GM19328 (cell line): ENCODE measurements at regions not wholly inside any gene's neighbourhood (a gene's known extent, or its start where the extent isn't known, plus 50 kb on each side); places are given as distances from the start of the nearest gene placed in this dataset.

Experiments used
- ATAC-seq: cut with Tn5 transposase; IDR thresholded peaks from one replicate; pipeline ENCODE4 v1.9.1; 2021; ENCODE audit warnings: mild to moderate bottlenecking, moderate library complexity; ENCODE audit not compliant: unreplicated experiment

DNA sequence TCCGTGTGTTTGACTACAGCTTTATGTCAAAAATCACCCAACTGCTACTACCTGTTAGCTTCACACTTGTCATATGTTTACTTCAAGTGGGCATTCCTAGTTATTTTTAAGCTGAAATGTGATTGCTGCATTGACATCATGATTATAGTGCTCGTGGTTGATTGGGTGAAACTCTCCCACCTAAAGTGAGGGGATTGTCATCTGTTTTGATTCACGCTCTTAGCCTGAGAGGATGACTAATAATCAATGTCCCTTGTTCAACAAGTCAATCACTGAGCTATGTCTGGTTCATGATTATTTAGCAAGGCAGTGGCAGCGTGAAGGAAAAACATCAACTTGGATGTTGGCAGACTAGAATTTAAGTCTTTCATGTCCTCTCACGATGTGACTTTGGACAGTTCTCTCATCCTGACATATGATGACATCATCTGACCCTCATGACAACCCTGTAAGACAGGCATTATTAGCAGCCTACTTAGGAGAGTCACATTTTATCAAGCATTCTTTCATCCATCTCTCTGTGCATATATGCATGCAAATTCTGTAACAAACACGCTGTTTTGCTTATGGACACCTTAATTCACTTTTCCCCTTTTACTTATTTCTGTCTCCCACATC lies 352.6 kb upstream of the ZMIZ1 start:
- no peak for ATAC-seq

DNA sequence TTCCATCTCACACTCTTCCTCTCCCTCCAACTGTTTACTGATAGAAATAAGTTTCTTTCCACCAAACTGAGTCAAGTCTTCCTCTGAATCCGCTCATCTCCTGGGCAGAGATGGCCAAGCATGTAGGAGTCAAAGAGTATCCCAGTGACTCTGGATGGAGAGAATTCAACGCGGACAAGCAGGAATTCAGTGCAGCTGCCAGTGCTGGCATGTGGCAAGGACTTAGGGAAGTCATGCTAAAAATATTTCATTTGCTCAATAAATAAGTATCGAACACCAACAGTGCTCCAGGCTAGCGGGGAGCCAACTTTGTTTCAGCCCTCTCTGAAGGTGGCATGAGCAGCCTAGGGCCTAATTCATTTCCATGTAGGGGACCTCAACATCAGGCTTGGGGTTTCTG lies 351.6 kb upstream of the ZMIZ1 start:
- no peak for ATAC-seq

DNA sequence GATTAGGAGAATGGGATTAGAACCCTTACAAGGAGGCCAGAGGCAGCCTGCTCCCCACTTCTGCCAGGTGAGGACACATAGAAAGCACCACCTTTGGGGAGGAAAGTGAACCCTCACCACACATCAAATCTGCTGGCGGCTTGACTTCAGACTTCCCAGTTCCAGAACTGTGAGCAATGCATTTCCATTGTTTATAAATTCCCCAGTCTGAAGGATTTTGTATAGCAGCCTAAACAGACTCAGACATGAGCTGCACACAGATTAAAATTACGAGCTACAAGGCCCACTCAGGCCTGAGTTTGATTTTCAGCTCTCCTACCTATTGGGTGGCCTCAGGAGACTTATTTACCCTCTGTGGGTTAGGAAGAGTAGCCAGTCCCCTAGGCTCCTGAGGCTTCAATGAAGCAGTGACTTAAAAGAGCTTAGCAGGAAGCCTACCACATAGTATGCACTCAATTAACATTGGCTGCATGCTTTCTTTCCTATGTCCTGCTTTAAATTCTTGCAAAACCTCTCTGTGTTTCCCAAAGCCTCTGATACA lies 350.7 kb upstream of the ZMIZ1 start:
- no peak for ATAC-seq

DNA sequence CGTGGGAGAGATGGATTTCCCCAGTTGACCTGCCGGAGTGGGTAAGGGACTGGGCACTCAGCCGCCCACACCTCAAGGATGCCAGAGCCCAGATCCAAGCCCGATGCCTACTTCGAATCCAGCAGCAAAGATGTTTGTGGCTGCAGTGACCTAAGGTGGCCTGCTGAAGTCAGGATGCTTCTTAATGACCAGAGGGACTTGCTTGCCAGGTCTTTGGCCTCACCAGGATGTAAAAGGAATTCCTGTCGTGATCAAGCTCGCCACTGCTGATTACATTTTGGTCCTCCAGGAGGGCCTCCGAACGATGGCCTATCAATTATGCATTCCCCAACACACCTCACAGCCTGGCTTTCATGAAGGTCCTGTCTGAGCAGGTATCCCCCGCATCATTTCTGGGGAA lies 349.5 kb upstream of the ZMIZ1 start:
- ATAC-seq: no peak

DNA sequence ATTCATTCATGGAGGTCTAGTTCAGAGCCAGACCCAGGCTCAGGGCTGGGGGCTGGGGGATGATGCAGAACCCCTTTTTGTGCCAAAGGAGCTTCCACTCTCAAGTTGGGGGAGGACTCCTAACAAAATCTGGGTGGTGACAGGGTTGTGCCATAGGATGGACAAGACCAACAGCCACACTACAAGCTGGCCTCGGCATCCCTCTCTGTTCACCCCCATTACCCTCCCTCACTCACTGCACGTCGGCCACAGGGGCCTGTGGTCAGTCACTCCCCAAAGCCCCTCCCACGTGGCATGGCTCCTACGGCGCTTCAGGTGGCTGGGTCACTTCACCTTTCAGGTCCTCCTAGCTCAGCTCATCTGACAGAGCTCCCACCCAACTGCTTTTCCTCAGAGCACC lies 348.7 kb upstream of the ZMIZ1 start:
- no peak for ATAC-seq

DNA sequence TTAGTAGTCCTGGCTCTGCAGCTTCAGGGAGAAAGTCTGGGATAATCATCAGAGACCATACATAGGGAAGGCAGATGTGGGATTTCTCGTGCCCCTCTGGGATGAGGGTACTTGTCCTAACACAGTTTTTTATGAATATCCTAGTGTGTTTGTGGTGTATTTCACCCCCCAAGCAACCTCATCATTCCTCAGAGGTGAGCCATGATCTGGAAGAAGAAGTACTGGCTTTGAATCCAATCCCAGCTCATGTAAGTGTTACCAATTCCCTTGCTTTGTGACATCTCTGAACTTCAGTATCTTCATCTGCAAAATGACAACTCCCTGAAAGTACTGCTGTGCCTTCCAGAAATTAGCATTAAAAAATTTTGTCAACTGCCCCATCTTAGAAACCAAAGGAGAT lies 347.5 kb upstream of the ZMIZ1 start:
- ATAC-seq: no peak

DNA sequence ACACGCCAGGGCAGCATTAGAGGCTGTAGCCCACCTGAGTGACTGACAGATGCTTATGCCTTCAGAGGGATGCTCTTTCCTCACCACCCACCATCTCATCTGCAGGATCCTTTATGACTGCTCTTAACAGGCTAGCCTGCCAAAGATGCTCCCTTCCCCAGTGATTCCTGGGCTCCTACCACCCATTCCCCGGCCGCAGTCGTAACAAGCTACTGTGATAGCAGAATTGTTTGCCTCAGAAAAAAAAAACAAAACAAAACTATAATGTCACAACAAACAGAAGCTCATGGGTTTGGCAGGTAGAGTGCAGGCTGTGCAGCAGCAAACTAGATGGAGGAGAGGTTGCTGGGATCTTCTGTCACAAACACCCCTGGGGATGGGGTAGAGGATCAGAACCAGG lies 343.9 kb upstream of the ZMIZ1 start:
- no peak for ATAC-seq

DNA sequence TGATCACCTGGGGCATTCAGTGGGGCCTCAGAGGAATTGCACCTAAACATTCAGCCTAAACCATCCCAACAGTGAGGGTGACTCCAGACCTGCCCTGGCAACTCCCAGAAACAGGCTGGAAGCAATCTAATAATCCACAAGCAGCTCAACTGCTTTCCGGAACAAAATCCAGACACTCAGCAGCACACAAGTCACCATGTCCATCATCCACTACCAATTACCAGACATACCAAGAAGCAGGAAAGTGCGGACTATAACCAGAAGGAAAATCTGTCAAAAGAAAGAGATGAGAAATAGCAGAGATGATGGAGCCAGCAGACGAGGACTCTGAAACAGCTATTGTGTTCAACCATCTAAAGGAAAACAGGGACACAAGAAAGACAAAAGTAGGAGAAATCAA lies 342.6 kb upstream of the ZMIZ1 start:
- ATAC-seq: no peak

DNA sequence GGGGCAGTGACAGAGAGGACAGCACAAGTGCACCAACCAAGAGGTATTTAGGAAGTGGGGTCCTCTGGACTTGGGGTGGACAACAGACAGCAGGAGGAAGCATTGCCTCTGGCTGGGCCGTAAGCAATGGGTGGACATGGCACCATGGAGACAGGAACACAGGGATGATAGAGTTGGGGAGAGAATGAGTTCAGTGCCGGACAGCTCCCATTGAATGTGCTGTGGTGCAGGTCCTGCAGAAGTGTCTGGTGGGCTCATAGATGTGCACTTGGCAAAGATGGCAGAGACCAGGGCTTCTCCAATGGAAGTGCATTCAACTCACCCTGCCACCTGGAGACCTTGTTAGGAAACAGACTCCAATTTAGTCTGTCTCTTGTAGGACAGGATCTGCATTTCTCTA lies 341.5 kb upstream of the ZMIZ1 start:
- ATAC-seq: no peak

DNA sequence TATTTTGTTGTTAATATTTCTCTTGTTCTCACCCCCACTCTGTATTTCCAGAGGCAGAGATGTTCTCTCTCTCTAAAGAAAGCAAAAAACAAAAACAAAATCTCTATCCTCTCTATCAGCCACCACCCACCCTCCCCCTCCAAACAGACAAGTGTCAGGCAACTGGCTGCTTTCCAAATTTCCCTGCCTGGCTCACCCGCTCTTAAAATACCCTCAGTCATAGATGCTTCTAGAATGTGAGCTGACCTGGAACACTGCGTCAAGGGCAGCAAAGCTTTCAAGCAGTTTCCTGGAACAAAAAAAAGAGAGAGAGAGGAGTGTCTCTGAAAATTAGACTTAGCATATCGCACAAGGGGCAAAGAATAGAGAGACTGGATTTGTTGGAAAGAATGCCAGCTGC lies 341.0 kb upstream of the ZMIZ1 start:
- no peak for ATAC-seq

DNA sequence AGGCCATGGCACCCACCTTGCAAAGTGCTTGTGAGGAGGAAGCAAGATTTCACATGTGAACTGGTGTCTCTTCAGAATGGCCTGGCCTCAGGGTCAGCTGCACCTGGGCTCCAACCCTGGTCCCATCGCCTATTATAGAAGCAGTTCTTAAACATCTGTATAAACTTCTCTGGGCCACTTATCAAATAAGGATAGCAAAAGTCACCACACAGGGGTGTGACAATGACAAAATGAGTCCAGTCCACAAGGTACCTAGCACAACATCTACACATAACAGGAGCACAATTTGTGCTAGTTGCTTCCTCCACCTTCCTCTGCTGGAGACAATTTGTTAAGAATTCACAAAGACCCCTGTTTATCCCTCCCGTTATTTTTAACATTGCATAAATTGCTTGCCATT lies 340.6 kb upstream of the ZMIZ1 start:
- no peak for ATAC-seq

DNA sequence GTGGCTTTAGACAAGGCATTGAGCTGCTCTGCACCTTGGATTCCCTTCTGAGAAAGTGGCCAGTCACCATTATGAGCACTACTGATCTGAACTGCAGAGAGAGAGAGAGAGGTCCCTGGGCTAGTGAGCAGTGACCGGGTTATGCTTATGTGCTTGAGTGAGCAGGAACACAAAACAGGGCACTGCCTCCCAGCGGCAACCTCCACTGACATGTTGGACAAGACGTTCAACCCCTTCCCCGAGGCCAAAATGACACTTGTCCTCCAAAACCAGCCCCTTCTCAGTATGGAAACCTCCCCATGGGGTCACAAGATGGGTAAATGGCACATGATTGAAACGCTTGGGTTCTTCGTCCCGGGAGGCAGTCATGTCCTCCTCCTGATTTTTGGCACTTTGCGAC lies 339.4 kb upstream of the ZMIZ1 start:
- no peak for ATAC-seq

DNA sequence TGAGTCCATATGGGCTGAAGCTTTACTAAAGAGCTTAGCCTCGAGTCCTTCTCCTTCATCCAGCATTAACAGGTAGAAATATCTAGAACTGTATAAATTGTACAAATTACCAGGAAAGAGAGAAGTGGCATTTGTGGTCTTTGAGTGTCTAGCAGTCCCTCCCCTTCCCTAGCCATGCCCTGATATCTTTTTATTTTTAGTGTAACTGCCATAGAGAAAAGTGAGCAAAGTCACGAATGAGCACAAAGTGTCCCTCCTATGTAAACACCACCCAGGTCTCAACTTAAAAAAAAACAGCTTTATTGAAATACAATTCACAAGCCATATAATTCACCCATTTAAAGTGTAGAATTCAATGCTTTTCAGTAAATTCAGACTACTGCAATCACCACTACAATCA lies 339.0 kb upstream of the ZMIZ1 start:
- no peak for ATAC-seq

DNA sequence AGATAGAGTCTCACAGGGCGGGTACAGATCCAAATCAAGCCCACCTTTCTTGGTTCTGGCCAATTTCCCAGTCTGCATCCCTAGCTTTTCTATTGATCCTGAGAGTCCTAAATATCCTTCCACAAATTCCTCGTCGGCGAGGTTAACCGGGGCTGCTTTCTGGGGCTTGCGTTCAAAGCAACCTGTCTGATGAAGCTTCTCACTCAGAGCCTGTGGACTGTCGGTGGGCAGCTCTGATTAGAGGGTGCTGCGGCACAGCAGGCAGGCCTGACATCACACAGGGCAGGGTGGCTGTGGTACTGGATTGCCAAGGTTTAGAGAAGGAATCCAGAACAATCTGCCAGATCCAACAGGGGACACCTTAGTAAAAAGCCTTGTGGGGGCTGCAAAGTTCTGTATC lies 338.0 kb upstream of the ZMIZ1 start:
- ATAC-seq: no peak

DNA sequence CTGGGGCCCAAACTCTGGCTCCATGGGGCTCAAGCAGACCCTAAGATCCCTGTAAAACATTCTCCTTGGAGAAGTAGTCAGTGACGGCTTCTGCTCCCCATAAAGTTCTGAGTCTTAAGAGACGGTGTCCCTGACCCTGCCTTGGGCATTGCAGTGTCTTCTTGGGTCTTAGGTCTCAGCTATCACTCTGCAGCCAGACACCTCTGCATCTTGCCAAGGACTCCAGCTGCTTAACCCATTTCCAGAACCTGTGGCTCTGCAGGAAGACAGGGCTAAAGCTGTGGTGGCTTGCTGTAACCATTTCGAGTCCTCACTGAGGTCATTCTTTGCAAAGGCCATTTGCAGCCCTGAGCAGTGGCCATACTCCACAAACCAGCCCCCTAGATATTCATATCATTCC lies 337.1 kb upstream of the ZMIZ1 start:
- ATAC-seq: no peak

DNA sequence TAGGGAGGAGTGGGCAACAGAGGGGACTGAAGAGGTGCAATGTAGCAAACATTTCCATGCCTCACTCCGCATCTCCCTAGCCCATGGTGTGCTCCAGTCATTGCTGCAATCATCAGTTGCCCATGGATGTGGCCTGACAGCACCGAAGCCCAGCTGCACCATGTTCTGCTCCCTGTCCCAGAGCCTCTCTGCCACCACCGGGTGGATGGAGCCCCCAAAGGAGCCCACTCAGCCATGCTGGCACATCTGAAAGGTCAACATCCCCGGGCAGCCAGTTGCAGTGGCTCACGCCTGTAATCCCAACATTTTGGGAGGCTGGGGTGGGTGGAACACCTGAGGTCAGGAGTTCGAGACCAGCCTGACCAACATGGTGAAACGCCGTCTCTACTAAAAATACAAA lies 336.4 kb upstream of the ZMIZ1 start:
- no peak for ATAC-seq

DNA sequence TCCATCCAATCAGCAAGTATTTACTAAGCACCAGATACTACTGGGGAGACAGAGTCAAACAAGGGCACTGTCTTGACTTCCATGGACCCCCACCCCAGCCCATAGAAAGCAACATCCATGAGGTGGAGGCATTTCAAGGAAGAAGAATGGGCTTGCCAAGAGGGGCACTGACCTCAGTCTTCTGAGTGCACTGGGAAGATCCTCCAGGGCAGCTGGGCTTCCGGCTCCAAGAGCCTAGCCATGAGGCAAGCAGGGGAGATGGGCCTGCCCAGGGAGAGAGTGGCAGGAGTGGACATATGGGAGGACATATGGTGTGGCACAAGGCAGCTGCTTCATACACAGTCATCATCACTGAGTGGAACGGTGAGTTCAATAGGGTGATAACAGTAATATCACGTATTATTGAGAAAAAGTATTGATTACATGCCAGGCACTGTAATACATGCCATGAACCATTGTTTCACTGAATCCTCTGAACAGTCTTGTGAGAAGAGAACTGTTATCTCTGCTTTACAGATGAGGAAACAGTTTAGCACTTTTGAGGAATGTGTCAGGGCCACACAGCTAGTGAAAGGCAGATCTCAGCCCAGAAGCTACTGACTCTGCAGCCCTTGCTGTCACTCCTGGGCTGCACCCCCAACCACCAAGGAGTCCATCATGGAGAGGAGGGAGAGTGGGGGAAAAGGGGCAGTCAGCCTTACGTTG lies 331.7 kb upstream of the ZMIZ1 start:
- no peak for ATAC-seq

DNA sequence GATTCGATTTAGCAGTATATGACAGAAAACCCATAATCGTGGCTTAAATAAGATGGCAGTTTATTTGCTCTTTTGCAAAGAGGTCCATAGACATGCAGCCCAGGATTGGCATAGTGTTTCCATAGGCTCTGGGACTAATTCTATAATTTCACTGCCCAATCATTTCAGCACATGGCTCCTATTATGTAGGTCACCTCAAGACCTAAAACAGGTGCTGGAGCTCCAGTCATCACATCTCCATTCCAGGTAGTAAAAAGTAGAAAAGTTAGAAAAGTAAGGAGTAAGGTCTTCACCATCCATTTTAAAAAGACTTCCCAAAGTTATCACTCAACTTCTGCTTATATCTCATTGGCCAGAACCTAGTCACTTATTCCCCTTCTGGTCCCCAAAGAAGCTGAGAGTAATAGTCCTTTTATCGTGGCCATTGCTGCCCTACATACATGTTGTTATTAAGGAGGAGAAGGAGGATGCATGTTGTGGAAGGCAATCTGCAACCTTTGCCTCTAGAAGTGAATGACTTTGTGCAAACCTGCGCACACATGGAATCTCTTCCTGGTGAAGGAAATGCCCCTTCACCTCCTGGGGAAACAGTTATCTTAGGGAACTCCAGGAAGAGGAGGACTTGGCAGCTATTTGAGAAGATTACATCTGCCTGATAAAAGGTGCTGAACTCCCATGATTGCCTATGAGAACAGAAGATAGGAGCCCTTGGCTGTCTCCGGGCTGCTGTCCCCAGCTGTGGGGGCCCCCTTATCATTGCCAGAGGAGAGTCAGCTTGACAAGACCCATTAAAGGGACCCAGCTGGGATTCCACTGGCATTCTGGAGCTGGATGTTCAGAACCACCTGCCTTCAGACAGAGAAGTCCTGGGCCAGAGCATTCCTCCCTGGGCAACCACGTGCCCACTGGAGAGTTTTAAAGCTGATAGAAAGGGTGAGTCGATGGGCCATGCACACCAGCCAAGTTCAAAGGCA lies 330.6 kb upstream of the ZMIZ1 start:
- ATAC-seq: no peak

DNA sequence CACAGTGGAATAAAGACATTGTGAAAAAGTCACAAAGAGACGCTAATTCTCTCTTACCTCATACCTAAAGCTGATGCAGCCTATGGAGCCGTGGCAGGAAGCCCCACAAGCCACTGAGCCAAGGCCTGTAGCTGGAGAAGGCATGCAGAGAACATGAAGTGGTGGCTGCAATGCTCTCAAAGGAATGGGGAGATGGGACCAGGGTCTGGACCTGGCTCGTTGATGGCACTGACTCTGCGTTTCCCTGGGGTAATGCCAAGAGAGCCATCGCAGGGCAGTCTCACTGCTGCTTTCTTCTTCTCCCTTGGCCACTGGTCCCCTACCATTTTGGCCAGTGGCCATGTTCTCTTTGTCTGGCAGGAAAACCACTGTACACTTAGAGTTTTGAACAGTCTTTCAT lies 329.9 kb upstream of the ZMIZ1 start:
- ATAC-seq: no peak

DNA sequence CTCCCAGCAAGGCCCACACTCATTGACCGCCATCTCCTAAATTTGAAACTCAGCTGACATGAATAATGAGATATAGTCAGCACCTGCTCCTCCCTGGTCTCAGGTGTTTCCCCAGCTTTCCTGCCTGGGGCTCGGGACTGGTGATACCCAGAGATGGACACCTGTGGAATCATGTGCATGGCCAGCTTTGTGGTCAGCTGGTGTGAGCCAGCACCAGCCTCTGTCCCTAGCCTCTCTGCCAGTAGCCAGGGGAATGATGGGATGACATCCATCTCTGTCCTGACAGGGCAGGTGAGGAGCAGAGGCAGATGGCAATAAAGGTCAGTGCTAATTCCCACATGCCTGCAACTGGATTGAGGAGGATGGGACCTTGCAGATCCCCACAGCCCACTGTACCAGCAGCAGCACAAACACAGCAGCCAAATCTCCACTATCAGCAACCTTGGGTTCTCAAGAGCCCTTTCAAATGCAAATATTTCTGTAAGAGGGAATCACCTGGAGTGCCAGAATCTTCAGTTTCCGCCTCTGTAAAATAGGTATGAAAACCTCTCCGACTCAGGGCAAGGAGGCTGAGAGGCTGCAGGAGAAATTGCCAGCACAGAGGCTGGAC lies 329.2 kb upstream of the ZMIZ1 start:
- no peak for ATAC-seq
